Astrocyte (in vitro differentiated cells and primary cell): ENCODE measurements at regions not wholly inside any gene's neighbourhood (a gene's known extent, or its start where the extent isn't known, plus 50 kb on each side); places are given as distances from the start of the nearest gene placed in this dataset.

Experiments
- CTCF ChIP-seq: IDR thresholded peaks from 2 replicates; pipeline ENCODE4 v1.5.1; 2011; ENCODE audit warnings: low read depth, mild to moderate bottlenecking, inconsistent platforms, low read length, moderate library complexity; ENCODE audit not compliant: insufficient read depth
- EZH2 ChIP-seq: IDR thresholded peaks from 2 replicates; pipeline ENCODE4 v1.6.1; 2012; ENCODE audit warnings: mild to moderate bottlenecking, low read length, inconsistent platforms; ENCODE audit not compliant: insufficient read depth

- TF ChIP-seq EZH2 (no peak), CTCF (no peak)
Measured at GRCh38 chr9:89935801-89936200, 331.0 kb downstream of the GADD45G start.
